ENCODE measurements at regions not wholly inside any gene's neighbourhood (a gene's known extent, or its start where the extent isn't known, plus 50 kb on each side); places are given as distances from the start of the nearest gene placed in this dataset.

GRCh38 chr6:98131290-98131990 is 702.9 kb upstream of the POU3F2 start:
- no peak overlapping the region for H3K4me3 Mint-ChIP-seq
- Histone ChIP-seq H3K27me3 (ENCODE audit: control insufficient read depth in 2 of 2, insufficient read depth in 2 of 2, low read length in 2 of 2) (no peaks in the 10 kb centered on the region), H3K36me3 (ENCODE audit: control insufficient read depth in 2 of 3, insufficient read depth in 3 of 3, low read length in 3 of 3) (no peaks in the 10 kb centered on the region), H3K4me1 (ENCODE audit: control insufficient read depth in 2 of 2, insufficient read depth in 2 of 2, low read length in 2 of 2) (no peaks in the 10 kb centered on the region), H3K4me3 (ENCODE audit: low read length) (no peak overlapping the region), H3K9me3 (ENCODE audit: control insufficient read depth in 2 of 3, low read length in 3 of 3) (no peaks in the 10 kb centered on the region), H3K27ac (ENCODE audit: low read depth, low read length) (no peak overlapping the region)
- ATAC-seq: no peak
- CTCF ChIA-PET: no interaction called here
- H3K27ac Mint-ChIP-seq: no peak overlapping the region
- POLR2A ChIA-PET: no interaction called here
- H3K9me3 Mint-ChIP-seq: peaks cover 0 to 7% (median 0%) of the 10 kb centered on the region in 11 donors
- no peaks in the 10 kb centered on the region for H3K4me1 Mint-ChIP-seq
- no peaks in the 10 kb centered on the region for H3K27me3 Mint-ChIP-seq
- H3K36me3 Mint-ChIP-seq: no peaks in the 10 kb centered on the region
- DNase-seq: no peak
- intact Hi-C loops (cut with micrococcal nuclease): no loop called here

DNA sequence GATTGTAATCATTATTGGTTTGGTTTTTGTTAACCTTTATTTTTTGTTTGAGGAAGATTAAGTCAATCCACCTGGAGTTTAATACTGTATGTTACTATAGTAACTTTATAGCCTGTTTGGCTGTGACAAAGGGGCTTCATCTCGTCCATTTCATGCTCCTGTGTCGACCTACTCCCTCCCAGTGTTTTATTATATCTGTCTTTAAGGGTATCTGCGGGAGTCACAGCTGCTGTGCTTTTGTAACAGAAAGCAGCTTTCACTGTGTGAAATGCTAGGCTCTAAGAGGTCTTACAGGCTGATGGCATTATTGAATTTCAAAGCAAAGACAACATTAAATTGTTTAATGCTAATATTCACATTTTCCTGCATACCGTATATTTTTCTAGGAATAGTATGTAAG is 698.0 kb upstream of the POU3F2 start:
- DNase-seq: no peak
- no peak overlapping the region for H3K4me3 ChIP-seq (ENCODE audit: low read length)
- Mint-ChIP-seq H3K4me3 (no peak overlapping the region), H3K27me3 (no peaks in the 10 kb centered on the region), H3K9me3 (peaks cover 0 to 6% (median 0%) of the 10 kb centered on the region in 11 donors), H3K36me3 (no peaks in the 10 kb centered on the region), H3K4me1 (no peaks in the 10 kb centered on the region), H3K27ac (no peak overlapping the region)
- H3K27me3 ChIP-seq (ENCODE audit: control insufficient read depth in 2 of 2, insufficient read depth in 2 of 2, low read length in 2 of 2): no peaks in the 10 kb centered on the region
- POLR2A ChIA-PET: no interaction called here
- ATAC-seq: no peak
- H3K4me1 ChIP-seq (ENCODE audit: control insufficient read depth in 2 of 2, insufficient read depth in 2 of 2, low read length in 2 of 2): no peaks in the 10 kb centered on the region
- H3K27ac ChIP-seq (ENCODE audit: low read depth, low read length): no peak overlapping the region
- H3K36me3 ChIP-seq (ENCODE audit: control insufficient read depth in 2 of 3, insufficient read depth in 3 of 3, low read length in 3 of 3): no peaks in the 10 kb centered on the region
- no peaks in the 10 kb centered on the region for H3K9me3 ChIP-seq (ENCODE audit: control insufficient read depth in 2 of 3, low read length in 3 of 3)
- CTCF ChIA-PET: no interaction called here
- intact Hi-C loops (cut with micrococcal nuclease): no loop called here

- CTCF ChIA-PET: interaction anchor here (0.6 kb wide), 1 partner anchor 34 kb away, joined by 3 read pairs; no protein-coding TSS in a partner anchor
Measured at GRCh38 chr6:98137391-98137790, 697.0 kb upstream of the POU3F2 start.

DNA sequence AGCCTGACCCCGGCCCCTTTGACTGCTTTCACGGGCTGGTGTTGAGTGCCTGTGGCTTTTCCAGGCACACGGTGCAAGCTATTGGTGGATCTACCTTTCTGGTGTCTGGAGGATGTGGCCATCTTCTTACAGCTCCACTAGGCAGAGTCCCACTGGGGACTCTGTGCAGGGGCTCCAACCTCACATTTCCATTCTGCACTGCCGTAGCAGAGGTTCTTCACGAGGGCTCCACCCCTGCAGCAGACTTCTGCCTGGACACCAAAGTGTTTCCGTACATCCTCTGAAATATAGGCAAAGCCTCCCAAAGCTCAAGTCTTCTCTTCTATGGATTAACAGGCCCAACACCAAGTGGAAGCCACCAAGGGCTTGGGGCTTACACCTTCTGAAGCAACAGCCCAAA is 691.5 kb upstream of the POU3F2 start:
- Histone ChIP-seq H3K9me3 (ENCODE audit: control insufficient read depth in 2 of 3, low read length in 3 of 3) (peaks cover 0 to 6% (median 0%) of the 10 kb centered on the region in 3 experiments), H3K27me3 (ENCODE audit: control insufficient read depth in 2 of 2, insufficient read depth in 2 of 2, low read length in 2 of 2) (no peaks in the 10 kb centered on the region), H3K4me3 (ENCODE audit: low read length) (no peak overlapping the region), H3K27ac (ENCODE audit: low read depth, low read length) (no peak overlapping the region), H3K36me3 (ENCODE audit: control insufficient read depth in 2 of 3, insufficient read depth in 3 of 3, low read length in 3 of 3) (no peaks in the 10 kb centered on the region), H3K4me1 (ENCODE audit: control insufficient read depth in 2 of 2, insufficient read depth in 2 of 2, low read length in 2 of 2) (no peaks in the 10 kb centered on the region)
- POLR2A ChIA-PET: no interaction called here
- Mint-ChIP-seq H3K9me3 (peaks cover 2 to 27% (median 11%) of the 10 kb centered on the region in 11 donors), H3K27ac (no peak overlapping the region), H3K36me3 (peaks cover 0 to 6% (median 0%) of the 10 kb centered on the region in 5 donors), H3K27me3 (no peaks in the 10 kb centered on the region), H3K4me3 (no peak overlapping the region), H3K4me1 (no peaks in the 10 kb centered on the region)
- intact Hi-C loops (cut with micrococcal nuclease): no loop called here
- DNase-seq (no peak), ATAC-seq (no peak)
- CTCF ChIA-PET: no interaction called here

More at GRCh38 chr6:98137391-98137790, 697.0 kb upstream of the POU3F2 start:
- H3K36me3 ChIP-seq (ENCODE audit: control insufficient read depth in 2 of 3, insufficient read depth in 3 of 3, low read length in 3 of 3): no peaks in the 10 kb centered on the region
- no peaks in the 10 kb centered on the region for H3K4me1 ChIP-seq (ENCODE audit: control insufficient read depth in 2 of 2, insufficient read depth in 2 of 2, low read length in 2 of 2)
- Mint-ChIP-seq H3K27ac (no peak overlapping the region), H3K4me3 (no peak overlapping the region), H3K4me1 (no peaks in the 10 kb centered on the region), H3K27me3 (no peaks in the 10 kb centered on the region), H3K36me3 (no peaks in the 10 kb centered on the region), H3K9me3 (peaks cover 2 to 14% (median 5%) of the 10 kb centered on the region in 11 donors)
- no peaks in the 10 kb centered on the region for H3K27me3 ChIP-seq (ENCODE audit: control insufficient read depth in 2 of 2, insufficient read depth in 2 of 2, low read length in 2 of 2)
- H3K27ac ChIP-seq (ENCODE audit: low read depth, low read length): no peak overlapping the region
- POLR2A ChIA-PET: no interaction called here
- intact Hi-C loops (cut with micrococcal nuclease): no loop called here
- ATAC-seq (no peak), DNase-seq (no peak)
- H3K4me3 ChIP-seq (ENCODE audit: low read length): no peak overlapping the region
- no peaks in the 10 kb centered on the region for H3K9me3 ChIP-seq (ENCODE audit: control insufficient read depth in 2 of 3, low read length in 3 of 3)

GRCh38 chr6:98146656-98147055 is 687.7 kb upstream of the POU3F2 start:
- Histone ChIP-seq H3K27ac (ENCODE audit: low read depth, low read length) (no peak overlapping the region), H3K9me3 (ENCODE audit: control insufficient read depth in 2 of 3, low read length in 3 of 3) (peaks cover 0 to 6% (median 0%) of the 10 kb centered on the region in 3 experiments), H3K4me3 (ENCODE audit: low read length) (no peak overlapping the region), H3K36me3 (ENCODE audit: control insufficient read depth in 2 of 3, insufficient read depth in 3 of 3, low read length in 3 of 3) (no peaks in the 10 kb centered on the region), H3K27me3 (ENCODE audit: control insufficient read depth in 2 of 2, insufficient read depth in 2 of 2, low read length in 2 of 2) (no peaks in the 10 kb centered on the region), H3K4me1 (ENCODE audit: control insufficient read depth in 2 of 2, insufficient read depth in 2 of 2, low read length in 2 of 2) (no peaks in the 10 kb centered on the region)
- Mint-ChIP-seq H3K27ac (no peak overlapping the region), H3K27me3 (no peaks in the 10 kb centered on the region), H3K36me3 (peaks cover 0 to 6% (median 0%) of the 10 kb centered on the region in 5 donors), H3K9me3 (peaks cover 2 to 19% (median 10%) of the 10 kb centered on the region in 11 donors), H3K4me1 (no peaks in the 10 kb centered on the region), H3K4me3 (no peak overlapping the region)
- POLR2A ChIA-PET: no interaction called here
- DNase-seq (no peak), ATAC-seq (no peak)
- CTCF ChIA-PET: no interaction called here
- intact Hi-C loops (cut with micrococcal nuclease): no loop called here

DNA sequence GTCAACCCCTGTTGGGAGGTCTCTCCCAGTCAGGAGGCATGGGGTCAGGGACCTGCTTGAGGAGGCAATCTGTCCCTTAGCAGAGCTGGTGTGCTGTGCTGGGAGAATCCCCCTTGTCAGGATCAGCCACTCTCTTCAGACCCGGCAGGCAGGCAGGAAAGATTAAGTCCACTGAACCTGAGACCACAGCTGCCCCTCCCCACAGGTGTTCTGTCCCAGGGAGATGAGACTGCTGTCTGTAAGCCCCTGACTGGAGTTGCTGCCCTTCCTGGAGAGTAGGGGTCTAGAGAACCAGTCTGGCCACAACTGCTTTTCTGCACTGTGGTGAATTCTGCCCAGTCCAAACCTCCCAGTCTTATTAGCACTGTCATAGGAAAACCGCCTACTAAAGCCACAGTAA is 677.8 kb upstream of the POU3F2 start:
- ChIA-PET POLR2A (no interaction called here), CTCF (no interaction called here)
- H3K4me1 ChIP-seq (ENCODE audit: control insufficient read depth in 2 of 2, insufficient read depth in 2 of 2, low read length in 2 of 2): no peaks in the 10 kb centered on the region
- Mint-ChIP-seq H3K27me3 (no peaks in the 10 kb centered on the region), H3K27ac (no peak overlapping the region), H3K36me3 (no peaks in the 10 kb centered on the region), H3K9me3 (peaks cover 0 to 25% (median 7%) of the 10 kb centered on the region in 11 donors), H3K4me1 (no peaks in the 10 kb centered on the region), H3K4me3 (no peak overlapping the region)
- no peak for DNase-seq
- H3K4me3 ChIP-seq (ENCODE audit: low read length): no peak overlapping the region
- no peak overlapping the region for H3K27ac ChIP-seq (ENCODE audit: low read depth, low read length)
- ATAC-seq: no peak
- intact Hi-C loops (cut with micrococcal nuclease): no loop called here
- no peaks in the 10 kb centered on the region for H3K36me3 ChIP-seq (ENCODE audit: control insufficient read depth in 2 of 3, insufficient read depth in 3 of 3, low read length in 3 of 3)
- H3K9me3 ChIP-seq (ENCODE audit: control insufficient read depth in 2 of 3, low read length in 3 of 3): no peaks in the 10 kb centered on the region
- no peaks in the 10 kb centered on the region for H3K27me3 ChIP-seq (ENCODE audit: control insufficient read depth in 2 of 2, insufficient read depth in 2 of 2, low read length in 2 of 2)

DNA sequence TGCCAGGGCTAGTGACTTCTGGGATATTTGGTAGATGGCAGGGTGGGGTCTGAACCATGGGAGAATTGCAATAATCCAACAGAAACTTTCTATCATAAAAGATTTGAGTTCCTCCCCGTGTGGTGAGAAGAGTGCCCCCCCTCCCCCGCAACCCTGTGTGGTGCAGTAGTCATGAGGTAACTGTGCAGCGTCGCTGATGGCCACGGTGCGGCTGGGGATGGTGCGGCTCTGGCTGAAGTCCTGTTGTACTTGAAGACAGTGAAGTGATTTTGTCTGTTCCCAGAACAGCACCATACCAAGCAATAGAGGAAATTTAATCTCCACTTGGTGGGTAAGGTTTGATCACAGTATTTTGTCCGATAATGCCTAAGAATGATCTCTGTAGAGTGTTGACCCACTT is 654.8 kb upstream of the POU3F2 start:
- H3K9me3 Mint-ChIP-seq: peaks cover 0 to 29% (median 7%) of the 10 kb centered on the region in 11 donors
- Histone ChIP-seq H3K9me3 (ENCODE audit: control insufficient read depth in 2 of 3, low read length in 3 of 3) (no peaks in the 10 kb centered on the region), H3K4me1 (ENCODE audit: control insufficient read depth in 2 of 2, insufficient read depth in 2 of 2, low read length in 2 of 2) (no peaks in the 10 kb centered on the region), H3K27ac (ENCODE audit: low read depth, low read length) (no peak overlapping the region), H3K27me3 (ENCODE audit: control insufficient read depth in 2 of 2, insufficient read depth in 2 of 2, low read length in 2 of 2) (no peaks in the 10 kb centered on the region), H3K36me3 (ENCODE audit: control insufficient read depth in 2 of 3, insufficient read depth in 3 of 3, low read length in 3 of 3) (no peaks in the 10 kb centered on the region), H3K4me3 (ENCODE audit: low read length) (no peak overlapping the region)
- H3K36me3 Mint-ChIP-seq: no peaks in the 10 kb centered on the region
- H3K4me3 Mint-ChIP-seq: no peak overlapping the region
- no peaks in the 10 kb centered on the region for H3K4me1 Mint-ChIP-seq
- CTCF ChIA-PET: no interaction called here
- no peaks in the 10 kb centered on the region for H3K27me3 Mint-ChIP-seq
- ATAC-seq (no peak), DNase-seq (no peak)
- H3K27ac Mint-ChIP-seq: no peak overlapping the region
- intact Hi-C loops (cut with micrococcal nuclease): no loop called here
- POLR2A ChIA-PET: no interaction called here
